Fibroblast of skin of scalp (primary cell): ENCODE measurements at regions not wholly inside any gene's neighbourhood (a gene's known extent, or its start where the extent isn't known, plus 50 kb on each side); places are given as distances from the start of the nearest gene placed in this dataset.
"Not testable (repeated sequence)": the region's sequence is repeated elsewhere in the genome, so short reads cannot be mapped to it uniquely, and the experiment has no call there.

Experiments
- DNase-seq: peaks from one replicate; pipeline ENCODE4 v3.0.0-alpha.2; 2013

GRCh38 chr5:113652161-113652560, 138.7 kb downstream of the YTHDC2 start:
- no peak for DNase-seq

- no peak for DNase-seq
Observed at GRCh38 chr5:113654828-113655227, 141.3 kb downstream of the YTHDC2 start.

- DNase-seq, result no peak
Observed at GRCh38 chr5:113660206-113660605, 146.7 kb downstream of the YTHDC2 start.

GRCh38 chr5:113660706-113661250, 147.3 kb downstream of the YTHDC2 start:
- DNase-seq, result peak; percentile 8

- peak; percentile 34 for DNase-seq
Observed at GRCh38 chr5:113663879-113664541, 150.5 kb downstream of the YTHDC2 start.

GRCh38 chr5:113673041-113673440, 159.5 kb downstream of the YTHDC2 start:
- DNase-seq, result no peak

- no peak for DNase-seq
Observed at GRCh38 chr5:113675166-113675565, 161.7 kb downstream of the YTHDC2 start.

- no peak for DNase-seq
Observed at GRCh38 chr5:113678202-113678601, 164.7 kb downstream of the YTHDC2 start.

GRCh38 chr5:113678924-113679575, 165.6 kb downstream of the YTHDC2 start:
- peak; percentile 51 for DNase-seq

- no peak for DNase-seq
Observed at GRCh38 chr5:113680534-113680933, 167.0 kb downstream of the YTHDC2 start.

- DNase-seq, result peak; percentile 24
Observed at GRCh38 chr5:113682497-113683136, 169.1 kb downstream of the YTHDC2 start.

- no peak for DNase-seq
Observed at GRCh38 chr5:113683211-113683610, 169.7 kb downstream of the YTHDC2 start.

GRCh38 chr5:113686599-113686998, 173.1 kb downstream of the YTHDC2 start:
- DNase-seq, result no peak

GRCh38 chr5:113689647-113690046, 176.2 kb downstream of the YTHDC2 start:
- DNase-seq, result no peak

GRCh38 chr5:113692466-113692865, 179.0 kb downstream of the YTHDC2 start:
- DNase-seq, result peak; percentile 24

- no peak for DNase-seq
Observed at GRCh38 chr5:113692891-113693457, 179.5 kb downstream of the YTHDC2 start.

GRCh38 chr5:113693701-113694100, 180.2 kb downstream of the YTHDC2 start:
- DNase-seq, result no peak

GRCh38 chr5:113694576-113694975, 181.1 kb downstream of the YTHDC2 start:
- peak; percentile 26 for DNase-seq

- DNase-seq, result no peak
Observed at GRCh38 chr5:113703266-113703665, 189.8 kb downstream of the YTHDC2 start.

- DNase-seq, result no peak
Observed at GRCh38 chr5:113705657-113706056, 192.2 kb downstream of the YTHDC2 start.

- peak; percentile 49 for DNase-seq
Observed at GRCh38 chr5:113713051-113713450, 199.6 kb downstream of the YTHDC2 start.

- DNase-seq, result not testable (repeated sequence)
Observed at GRCh38 chr5:113715921-113716320, 202.4 kb downstream of the YTHDC2 start.

GRCh38 chr5:113719549-113719948, 206.1 kb downstream of the YTHDC2 start:
- DNase-seq, result no peak
